Esophagus squamous epithelium (tissue), 5 donors: ENCODE measurements at regions not wholly inside any gene's neighbourhood (a gene's known extent, or its start where the extent isn't known, plus 50 kb on each side); places are given as distances from the start of the nearest gene placed in this dataset.

Experiments used
- DNase-seq: peaks from one replicate; lab custom pipeline; 2025; lab: John Stamatoyannopoulos, UW
- H3K27ac ChIP-seq, 4 donors: fragments of 200-600 bp; sonication (generic); one replicate each; pipeline ENCODE4 v1.5.1; 2016 to 2019; ENCODE audit warnings: mild to moderate bottlenecking in 1 of 4
- H3K27me3 ChIP-seq, 4 donors: fragments of 200-600 bp; sonication (generic); 1 replicate in 3 of 4; 2 replicates in 1 of 4; pipeline versions ENCODE4 v1.5.1 to v1.6.0; 2017 to 2021; ENCODE audit warnings: antibody characterized with exemption in 1 of 4
- H3K36me3 ChIP-seq, 3 donors: fragments of 200-600 bp; sonication (generic); one replicate each; pipeline ENCODE4 v1.5.1; 2016 to 2019
- H3K4me1 ChIP-seq, 3 donors: fragments of 200-600 bp; sonication (generic); one replicate each; pipeline ENCODE4 v1.5.1; 2017 to 2019
- H3K4me3 ChIP-seq, 4 donors: fragments of 200-600 bp; sonication (generic); 1 replicate in 3 of 4; 2 replicates in 1 of 4; pipeline ENCODE4 v1.5.1; 2016 to 2019; ENCODE audit warnings: mild to moderate bottlenecking in 2 of 4, moderate library complexity in 1 of 4
- H3K9me3 ChIP-seq, 3 donors: fragments of 200-600 bp; sonication (generic); one replicate each; pipeline ENCODE4 v1.5.1; 2016 to 2019
- CTCF ChIP-seq, 6 experiments: fragments of 450-650 bp in 4 of 6; fragments of 200-600 bp in 2 of 6; sonication (generic) in 2 of 6; IDR thresholded peaks; one replicate each; pipeline ENCODE4 v1.5.1; 2016 to 2019; ENCODE audit warnings: antibody characterized with exemption in 6 of 6, mild to moderate bottlenecking in 4 of 6, moderate library complexity in 4 of 6
- POLR2A ChIP-seq, 4 donors: fragments of 450-650 bp; IDR thresholded peaks; one replicate each; pipeline ENCODE4 v1.6.1; 2017; ENCODE audit warnings: antibody characterized with exemption in 4 of 4, mild to moderate bottlenecking in 4 of 4, moderate library complexity in 3 of 4
- WGBS, 2 donors: methylation state at CpG; one replicate each; pipeline ENCODE4 v1.1.5; 2018; 5-methylcytosine and 5-hydroxymethylcytosine counted together
- intact Hi-C: fragments of 100-400 bp; cut with DNase I; formaldehyde crosslinking; loops from one replicate; pipeline ENCODE4 v1.15.0; 2022
- donor health status: DM: yes; HTN: yes; CAD: no.

DNA sequence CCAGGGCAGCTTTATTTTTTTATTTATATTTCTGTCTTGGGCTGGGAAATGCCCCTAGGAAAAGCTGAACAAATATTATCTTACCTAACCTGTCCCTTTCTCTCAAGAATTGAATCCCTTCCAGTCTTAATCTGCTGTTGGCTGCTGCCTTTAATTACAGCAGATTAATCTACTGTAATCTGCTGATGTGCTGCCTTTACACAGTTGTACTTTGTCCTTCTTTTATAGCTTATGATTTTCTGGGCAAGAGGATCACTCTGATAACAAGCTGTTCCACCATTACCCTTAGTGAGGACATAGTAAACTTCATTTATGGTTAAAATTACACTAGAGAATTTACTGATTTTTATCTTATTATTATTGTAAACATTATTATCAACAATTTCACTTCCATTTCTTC lies 234.5 kb upstream of the MAN1A1 start:
- Histone ChIP-seq H3K36me3 (no peaks in the 10 kb centered on the region), H3K9me3 (no peaks in the 10 kb centered on the region), H3K27ac (no peak overlapping the region), H3K27me3 (no peaks in the 10 kb centered on the region), H3K4me3 (no peak overlapping the region), H3K4me1 (no peaks in the 10 kb centered on the region)
- DNase-seq, result no peak
- TF ChIP-seq CTCF (IDR thresholded peaks at IDR 0.05), result no peak
- TF ChIP-seq POLR2A (IDR thresholded peaks at IDR 0.05), result no peak
- intact Hi-C loops, result no loop called here

GRCh38 chr6:119581220-119581619 lies 231.7 kb upstream of the MAN1A1 start:
- Histone ChIP-seq H3K4me3 (no peak overlapping the region), H3K9me3 (peaks cover 0 to 9% (median 0%) of the 10 kb centered on the region in 3 donors), H3K27ac (no peak overlapping the region), H3K36me3 (no peaks in the 10 kb centered on the region), H3K27me3 (no peaks in the 10 kb centered on the region), H3K4me1 (no peaks in the 10 kb centered on the region)
- no peak for TF ChIP-seq CTCF (IDR thresholded peaks at IDR 0.05)
- TF ChIP-seq POLR2A (IDR thresholded peaks at IDR 0.05), result no peak
- intact Hi-C loops, result no loop called here
- DNase-seq, result no peak
- WGBS, 2 donors, result 69 to 77% methylated on average over 3 of the region's 3 CpGs

GRCh38 chr6:119575721-119576120 lies 226.2 kb upstream of the MAN1A1 start:
- no peaks in the 10 kb centered on the region for H3K4me1 ChIP-seq
- H3K4me3 ChIP-seq, result no peak overlapping the region
- no peak overlapping the region for H3K27ac ChIP-seq
- no peak for DNase-seq
- 75% methylated on average over 2 of the region's 2 CpGs; no CpG with 5 or more reads in 1 of the 2 donors for WGBS, 2 donors
- intact Hi-C loops, result no loop called here
- no peaks in the 10 kb centered on the region for H3K36me3 ChIP-seq
- TF ChIP-seq POLR2A (IDR thresholded peaks at IDR 0.05) (no peak), CTCF (IDR thresholded peaks at IDR 0.05) (no peak)
- no peaks in the 10 kb centered on the region for H3K27me3 ChIP-seq
- peaks cover 0 to 15% (median 0%) of the 10 kb centered on the region in 3 donors for H3K9me3 ChIP-seq

DNA sequence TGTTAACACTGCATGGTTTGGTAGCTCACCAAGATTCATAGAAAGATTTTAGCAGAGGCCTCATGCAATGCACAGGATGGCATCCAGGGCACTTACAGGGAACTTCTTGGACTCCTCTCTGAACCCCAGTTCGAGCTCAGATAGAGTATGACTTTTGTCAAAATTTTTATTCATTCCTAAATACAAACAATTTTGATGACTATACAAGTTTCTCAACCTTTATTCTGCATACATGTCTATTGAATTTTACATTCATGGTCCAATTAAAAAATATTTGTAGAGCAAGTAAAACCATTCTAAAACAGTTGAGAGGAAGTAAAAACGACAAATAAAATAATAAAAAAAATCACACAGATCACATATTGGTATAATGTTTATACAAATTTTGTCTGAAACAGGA lies 219.0 kb upstream of the MAN1A1 start:
- Histone ChIP-seq H3K4me3 (no peak overlapping the region), H3K36me3 (no peaks in the 10 kb centered on the region), H3K4me1 (no peaks in the 10 kb centered on the region), H3K27me3 (no peaks in the 10 kb centered on the region), H3K9me3 (no peaks in the 10 kb centered on the region), H3K27ac (no peak overlapping the region)
- 74 to 79% methylated on average over 2 of the region's 2 CpGs for WGBS, 2 donors
- TF ChIP-seq CTCF (IDR thresholded peaks at IDR 0.05), result no peak
- no peak for TF ChIP-seq POLR2A (IDR thresholded peaks at IDR 0.05)
- no peak for DNase-seq
- intact Hi-C loops, result no loop called here

DNA sequence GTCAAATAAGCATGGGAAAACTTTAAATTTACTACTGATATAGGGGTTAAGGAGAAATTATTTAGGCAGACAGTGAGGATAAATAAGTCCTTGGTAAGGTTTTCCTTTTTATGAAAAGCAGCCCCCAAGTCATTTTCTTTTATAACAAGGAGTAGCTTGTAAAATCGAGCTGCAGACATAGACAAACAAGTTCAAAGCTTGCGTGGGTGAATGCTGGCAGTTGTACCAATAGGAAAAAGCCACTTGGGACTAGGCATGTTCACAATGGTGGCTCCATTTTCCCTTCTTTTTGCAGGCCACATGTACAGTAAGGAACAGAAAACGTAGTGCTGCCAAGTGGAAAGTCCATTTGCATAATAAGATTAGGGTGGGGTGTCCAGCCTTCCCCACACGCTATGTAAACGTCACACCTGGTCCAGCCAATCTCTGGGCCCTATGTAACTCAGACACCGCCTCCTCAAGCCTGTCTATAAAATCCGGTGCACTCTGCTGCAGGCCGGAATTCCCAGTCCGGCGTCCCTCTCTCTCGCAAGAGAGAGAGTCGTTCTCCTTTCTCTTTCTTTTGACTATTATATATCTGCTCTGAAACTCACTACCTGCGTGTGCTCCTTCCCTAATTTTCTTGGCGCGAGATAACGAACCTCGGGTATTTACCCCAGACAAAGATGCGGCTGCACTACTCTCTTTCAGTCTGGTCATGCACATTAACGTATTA lies 217.1 kb upstream of the MAN1A1 start:
- WGBS, 2 donors, result 92% methylated on average over 17 to 19 of the region's 19 CpGs
- no peaks in the 10 kb centered on the region for H3K36me3 ChIP-seq
- H3K4me3 ChIP-seq, result no peak overlapping the region
- H3K27ac ChIP-seq, result no peak overlapping the region
- intact Hi-C loops, result no loop called here
- no peak for TF ChIP-seq POLR2A (IDR thresholded peaks at IDR 0.05)
- TF ChIP-seq CTCF (IDR thresholded peaks at IDR 0.05), result no peak
- DNase-seq, result no peak
- H3K27me3 ChIP-seq, result no peaks in the 10 kb centered on the region
- H3K9me3 ChIP-seq, result no peaks in the 10 kb centered on the region
- no peaks in the 10 kb centered on the region for H3K4me1 ChIP-seq
